ENCODE measurements at regions not wholly inside any gene's neighbourhood (a gene's known extent, or its start where the extent isn't known, plus 50 kb on each side); places are given as distances from the start of the nearest gene placed in this dataset.

DNA sequence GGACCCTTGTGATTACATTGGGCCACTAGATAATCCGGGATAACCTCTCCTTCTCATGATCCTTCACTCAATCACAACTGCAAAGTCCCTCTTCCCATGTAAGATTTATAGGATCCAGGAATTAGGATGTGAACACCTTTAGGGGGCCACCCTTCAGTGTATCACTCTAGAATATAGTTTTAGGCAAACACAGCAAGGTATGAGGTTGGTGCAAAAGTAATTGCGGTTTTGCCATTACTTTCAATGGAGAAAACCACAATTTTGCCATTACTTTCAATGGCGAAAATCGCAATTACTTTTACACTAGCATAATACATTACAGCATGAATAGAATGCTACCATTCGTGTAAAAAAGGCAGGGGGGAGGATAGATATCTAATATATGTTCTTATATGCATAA lies 104.0 kb downstream of the BAMBI start:
- DNase-seq (ENCODE audit: low read depth) = no peak
- H3K4me3 ChIP-seq (ENCODE audit: low read depth, low read length) = no peak overlapping the region
- TF ChIP-seq, protein P1, sequence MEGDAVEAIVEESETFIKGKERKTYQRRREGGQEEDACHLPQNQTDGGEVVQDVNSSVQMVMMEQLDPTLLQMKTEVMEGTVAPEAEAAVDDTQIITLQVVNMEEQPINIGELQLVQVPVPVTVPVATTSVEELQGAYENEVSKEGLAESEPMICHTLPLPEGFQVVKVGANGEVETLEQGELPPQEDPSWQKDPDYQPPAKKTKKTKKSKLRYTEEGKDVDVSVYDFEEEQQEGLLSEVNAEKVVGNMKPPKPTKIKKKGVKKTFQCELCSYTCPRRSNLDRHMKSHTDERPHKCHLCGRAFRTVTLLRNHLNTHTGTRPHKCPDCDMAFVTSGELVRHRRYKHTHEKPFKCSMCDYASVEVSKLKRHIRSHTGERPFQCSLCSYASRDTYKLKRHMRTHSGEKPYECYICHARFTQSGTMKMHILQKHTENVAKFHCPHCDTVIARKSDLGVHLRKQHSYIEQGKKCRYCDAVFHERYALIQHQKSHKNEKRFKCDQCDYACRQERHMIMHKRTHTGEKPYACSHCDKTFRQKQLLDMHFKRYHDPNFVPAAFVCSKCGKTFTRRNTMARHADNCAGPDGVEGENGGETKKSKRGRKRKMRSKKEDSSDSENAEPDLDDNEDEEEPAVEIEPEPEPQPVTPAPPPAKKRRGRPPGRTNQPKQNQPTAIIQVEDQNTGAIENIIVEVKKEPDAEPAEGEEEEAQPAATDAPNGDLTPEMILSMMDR (conservative IDR thresholded peaks at IDR 0.05; ENCODE audit: low read depth, low read length) = no peak

DNA sequence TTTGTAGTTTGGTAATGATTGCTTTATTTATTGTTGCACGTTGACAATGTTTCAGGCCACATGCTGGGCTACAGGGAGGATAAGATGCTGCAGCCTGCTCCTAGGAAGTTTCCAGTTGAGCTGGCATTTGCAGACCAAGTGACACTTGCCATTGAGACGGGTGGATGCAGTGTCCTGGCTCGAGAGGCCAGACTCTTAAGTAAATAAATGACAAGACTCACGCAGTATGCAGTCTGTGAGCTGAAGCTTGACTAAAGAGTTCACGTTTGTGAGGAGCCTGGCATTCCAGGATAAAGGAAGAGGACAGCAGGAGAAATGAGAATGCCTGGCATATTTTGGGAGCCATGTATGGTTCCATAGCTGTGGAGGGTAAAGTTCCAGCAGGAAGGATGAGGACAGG lies 105.8 kb downstream of the BAMBI start:
- TF ChIP-seq, protein P1 (conservative IDR thresholded peaks at IDR 0.05; ENCODE audit: low read depth, low read length) = no peak

DNA sequence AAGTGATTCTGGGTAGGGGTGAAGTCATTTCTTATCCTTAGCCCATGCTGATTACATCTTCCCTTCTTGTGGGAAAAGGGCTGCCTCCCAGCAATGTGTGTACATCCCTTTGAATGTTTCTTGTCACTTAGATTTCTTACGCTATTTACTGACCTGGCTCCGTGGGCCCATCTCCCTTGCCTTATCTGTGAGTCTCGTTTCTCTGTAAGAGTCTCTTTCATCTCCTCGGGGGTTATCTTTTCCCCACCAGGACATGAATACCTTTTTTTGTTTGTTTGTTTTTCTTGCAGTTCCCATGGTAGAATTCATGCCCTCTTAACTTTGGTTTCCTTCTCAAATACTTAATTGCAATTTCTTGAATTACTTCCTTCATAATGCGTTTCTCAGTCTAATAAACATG lies 107.7 kb downstream of the BAMBI start:
- no peak overlapping the region for H3K4me3 ChIP-seq (ENCODE audit: low read depth, low read length)
- no peak for DNase-seq (ENCODE audit: low read depth)
- TF ChIP-seq, protein P1 (conservative IDR thresholded peaks at IDR 0.05; ENCODE audit: low read depth, low read length) = no peak

More for the DNA sequence above, 105.8 kb downstream of the BAMBI start:
- peak; percentile 33 for DNase-seq (ENCODE audit: low read depth)
- no peak overlapping the region for H3K4me3 ChIP-seq (ENCODE audit: low read depth, low read length)

DNA sequence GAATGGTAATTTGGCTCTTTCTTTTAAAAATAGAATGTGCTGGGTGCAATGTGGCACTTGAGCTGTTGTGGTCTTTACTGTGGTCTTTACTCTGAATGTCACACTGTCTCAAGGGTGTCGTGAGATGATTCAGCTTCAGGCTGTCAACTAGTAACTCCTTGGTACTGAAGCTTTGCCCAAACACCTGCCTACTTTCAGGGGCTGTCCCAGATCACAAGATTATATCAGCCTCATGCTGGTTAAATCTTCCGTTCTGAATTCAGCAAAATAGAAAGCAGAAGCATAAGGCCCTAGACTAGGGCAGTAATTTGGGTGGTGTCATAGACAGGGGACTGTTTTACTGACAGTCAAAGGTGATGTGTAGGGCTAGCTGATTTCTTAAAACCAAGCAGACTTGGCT lies 110.9 kb downstream of the BAMBI start:
- TF ChIP-seq, protein P1 (conservative IDR thresholded peaks at IDR 0.05; ENCODE audit: low read depth, low read length) = no peak
- H3K4me3 ChIP-seq (ENCODE audit: low read depth, low read length) = no peak overlapping the region
- no peak for DNase-seq (ENCODE audit: low read depth)

DNA sequence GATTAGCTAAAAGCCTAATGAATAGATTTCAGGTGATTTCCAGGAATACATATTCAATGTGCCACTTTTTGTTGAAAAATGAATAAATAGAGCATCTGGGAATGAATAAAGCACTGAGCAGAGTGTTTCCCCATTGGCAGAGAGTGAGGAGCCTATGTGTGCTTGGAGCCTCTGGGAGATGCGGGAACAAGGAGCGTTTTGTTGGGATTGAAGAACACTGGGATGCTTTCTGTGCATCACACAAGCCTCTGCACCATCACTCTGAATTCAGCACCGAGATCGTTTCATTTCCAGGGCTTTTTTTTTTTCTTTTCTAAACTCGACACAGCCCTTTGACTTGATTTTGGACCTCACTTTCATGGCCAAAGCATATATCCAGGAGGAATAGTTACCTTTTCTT lies 111.4 kb downstream of the BAMBI start:
- H3K4me3 ChIP-seq (ENCODE audit: low read depth, low read length) = no peak overlapping the region
- DNase-seq (ENCODE audit: low read depth) = no peak
- TF ChIP-seq, protein P1 (conservative IDR thresholded peaks at IDR 0.05; ENCODE audit: low read depth, low read length) = no peak

DNA sequence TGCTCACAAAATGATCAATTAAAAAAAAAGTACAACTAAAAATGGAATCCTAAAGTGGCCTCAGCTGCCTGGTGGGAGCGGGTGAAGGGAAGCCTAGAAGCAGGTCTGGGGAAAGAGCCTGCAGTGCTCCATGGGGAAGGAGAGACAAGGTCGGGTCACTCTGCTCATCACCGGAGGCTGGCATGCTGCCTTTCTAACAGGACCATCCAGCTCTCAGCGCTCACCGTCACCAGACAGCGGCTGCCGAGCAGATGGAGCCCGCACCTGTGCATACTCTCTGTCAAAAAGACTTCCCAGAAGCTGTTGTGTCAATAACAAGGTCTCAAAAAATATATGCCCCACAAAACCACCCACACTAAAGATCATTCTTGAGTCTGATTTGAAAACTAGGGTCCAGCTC lies 112.8 kb downstream of the BAMBI start:
- no peak overlapping the region for H3K4me3 ChIP-seq (ENCODE audit: low read depth, low read length)
- TF ChIP-seq, protein P1 (conservative IDR thresholded peaks at IDR 0.05; ENCODE audit: low read depth, low read length) = no peak
- DNase-seq (ENCODE audit: low read depth) = no peak

DNA sequence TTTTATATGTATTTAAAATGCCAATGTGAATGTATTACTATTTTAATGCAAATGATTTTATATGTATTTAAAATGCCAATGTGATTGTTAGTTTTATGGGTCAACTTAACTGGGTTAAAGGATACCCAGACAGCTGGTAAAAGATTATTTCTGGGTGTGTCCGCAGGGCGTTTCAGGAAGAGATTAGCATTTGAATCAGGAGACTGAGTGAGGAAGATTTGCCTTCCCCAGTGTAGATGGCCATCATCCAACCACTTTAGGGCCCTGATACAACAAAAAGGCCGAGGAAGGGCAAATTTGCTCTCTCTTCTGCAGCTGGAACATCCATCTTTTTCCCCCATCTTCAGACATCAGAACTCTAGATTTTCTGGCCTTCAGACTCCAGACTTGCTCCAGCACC lies 116.2 kb downstream of the BAMBI start:
- TF ChIP-seq, protein P1 (conservative IDR thresholded peaks at IDR 0.05; ENCODE audit: low read depth, low read length) = no peak
- DNase-seq (ENCODE audit: low read depth) = no peak
- no peak overlapping the region for H3K4me3 ChIP-seq (ENCODE audit: low read depth, low read length)
